Prostate gland (tissue), 2 donors: ENCODE measurements at regions not wholly inside any gene's neighbourhood (a gene's known extent, or its start where the extent isn't known, plus 50 kb on each side); places are given as distances from the start of the nearest gene placed in this dataset.

ENCODE experiments used
- DNase-seq: peaks from one replicate; pipeline ENCODE4 v3.0.0-alpha.2; 2019; ENCODE audit warnings: low spot score
- H3K27ac ChIP-seq, 2 donors: fragments of 200-600 bp; sonication (generic); 2 replicates each; pipeline ENCODE4 v1.5.1; 2017 to 2019
- H3K27me3 ChIP-seq: fragments of 200-600 bp; sonication (generic); replicated peaks from 2 replicates; pipeline ENCODE4 v1.5.1; 2019; ENCODE audit not compliant: insufficient read depth
- H3K36me3 ChIP-seq, 2 donors: fragments of 200-600 bp; sonication (generic); 1 replicate in 1 of 2; 2 replicates in 1 of 2; pipeline versions ENCODE4 v1.5.1 to v1.8.1; 2017 to 2019
- H3K4me1 ChIP-seq: fragments of 200-600 bp; sonication (generic); replicated peaks from 2 replicates; pipeline ENCODE4 v1.5.1; 2019
- H3K4me3 ChIP-seq, 2 donors: fragments of 200-600 bp; sonication (generic); 2 replicates each; pipeline ENCODE4 v1.5.1; 2017 to 2019
- H3K9me3 ChIP-seq: fragments of 200-600 bp; sonication (generic); 2 replicates; pipeline ENCODE4 v1.5.1; 2017
- CTCF ChIP-seq, 4 experiments: fragments of 200-600 bp in 2 of 4; fragments of 450-650 bp in 2 of 4; sonication (generic) in 2 of 4; IDR thresholded peaks; 1 replicate in 3 of 4; 2 replicates in 1 of 4; pipeline ENCODE4 v1.5.1; 2016 to 2019; ENCODE audit warnings: antibody characterized with exemption in 4 of 4, mild to moderate bottlenecking in 2 of 4, moderate library complexity in 2 of 4
- POLR2A ChIP-seq: fragments of 450-650 bp; IDR thresholded peaks from one replicate; pipeline ENCODE4 v1.6.1; 2016; ENCODE audit warnings: antibody characterized with exemption, mild to moderate bottlenecking
- POLR2AphosphoS5 ChIP-seq: sonication (generic); formaldehyde crosslinking; IDR thresholded peaks from one replicate; pipeline ENCODE4 v1.6.1; 2017; ENCODE audit warnings: antibody characterized with exemption
- WGBS: methylation state at CpG from one replicate; pipeline ENCODE4 v1.1.5; 2018; 5-methylcytosine and 5-hydroxymethylcytosine counted together
- intact Hi-C: fragments of 100-400 bp; cut with DNase I; formaldehyde crosslinking; loops from one replicate; pipeline ENCODE4 v1.14.2; 2022

- Histone ChIP-seq H3K27me3 (no peaks in the 10 kb centered on the region), H3K4me3 (no peak overlapping the region), H3K27ac (peak overlapping the region; percentile 70 to 77), H3K9me3 (no peaks in the 10 kb centered on the region), H3K4me1 (peaks cover 6% of the 10 kb centered on the region), H3K36me3 (no peaks in the 10 kb centered on the region)
- DNase-seq = peak; percentile 54
- TF ChIP-seq CTCF (IDR thresholded peaks at IDR 0.05) (no peak), POLR2A (no peak), POLR2AphosphoS5 (no peak)
- WGBS = 41% methylated on average over 7 of the region's 7 CpGs
- intact Hi-C loops = no loop called here
These were observed 135.1 kb upstream of the MAGI3 start for GRCh38 chr1:113255038-113255719.

- peaks cover 6% of the 10 kb centered on the region for H3K4me1 ChIP-seq
- H3K27ac ChIP-seq = peak overlapping the region; percentile 70 to 77
- peak; percentile 89 for DNase-seq
- no peak overlapping the region for H3K4me3 ChIP-seq
- no peaks in the 10 kb centered on the region for H3K27me3 ChIP-seq
- no peak for TF ChIP-seq CTCF (IDR thresholded peaks at IDR 0.05)
- no peak for TF ChIP-seq POLR2A
- TF ChIP-seq POLR2AphosphoS5 = peak; percentile 75
- 24% methylated on average over 8 of the region's 8 CpGs for WGBS
- no peaks in the 10 kb centered on the region for H3K9me3 ChIP-seq
- intact Hi-C loops = no loop called here
- no peaks in the 10 kb centered on the region for H3K36me3 ChIP-seq
These were observed 134.5 kb upstream of the MAGI3 start for GRCh38 chr1:113255720-113256347.

GRCh38 chr1:113256348-113256729, 134.0 kb upstream of the MAGI3 start:
- Histone ChIP-seq H3K36me3 (no peaks in the 10 kb centered on the region), H3K9me3 (no peaks in the 10 kb centered on the region), H3K27me3 (no peaks in the 10 kb centered on the region), H3K4me3 (no peak overlapping the region), H3K27ac (peak overlapping the region; percentile 70 to 77), H3K4me1 (peaks cover 6% of the 10 kb centered on the region)
- no peak for DNase-seq
- TF ChIP-seq POLR2A (no peak), POLR2AphosphoS5 (no peak), CTCF (IDR thresholded peaks at IDR 0.05) (no peak)
- 23% methylated on average over 2 of the region's 2 CpGs for WGBS
- intact Hi-C loops = no loop called here

GRCh38 chr1:113259988-113260387, 130.3 kb upstream of the MAGI3 start:
- H3K4me3 ChIP-seq = no peak overlapping the region
- H3K27ac ChIP-seq = no peak overlapping the region
- no peak for TF ChIP-seq CTCF (IDR thresholded peaks at IDR 0.05)
- no peak for TF ChIP-seq POLR2AphosphoS5
- no peak for TF ChIP-seq POLR2A
- H3K4me1 ChIP-seq = peaks cover 3% of the 10 kb centered on the region
- no peaks in the 10 kb centered on the region for H3K27me3 ChIP-seq
- no peak for DNase-seq
- intact Hi-C loops = no loop called here
- H3K9me3 ChIP-seq = no peaks in the 10 kb centered on the region
- 93% methylated on average over 2 of the region's 2 CpGs for WGBS
- H3K36me3 ChIP-seq = no peaks in the 10 kb centered on the region

GRCh38 chr1:113265196-113265595, 125.1 kb upstream of the MAGI3 start:
- WGBS = 89% methylated on average over 2 of the region's 2 CpGs
- Histone ChIP-seq H3K27ac (no peak overlapping the region), H3K9me3 (no peaks in the 10 kb centered on the region), H3K36me3 (no peaks in the 10 kb centered on the region), H3K4me3 (no peak overlapping the region), H3K27me3 (no peaks in the 10 kb centered on the region), H3K4me1 (no peaks in the 10 kb centered on the region)
- intact Hi-C loops = no loop called here
- DNase-seq = no peak
- TF ChIP-seq POLR2A (no peak), POLR2AphosphoS5 (no peak), CTCF (IDR thresholded peaks at IDR 0.05) (no peak)
